Suprapubic skin (tissue), 3 donors: ENCODE measurements at regions not wholly inside any gene's neighbourhood (a gene's known extent, or its start where the extent isn't known, plus 50 kb on each side); places are given as distances from the start of the nearest gene placed in this dataset.

ENCODE experiments used
- POLR2AphosphoS5 ChIP-seq, 3 donors: sonication (generic); formaldehyde crosslinking; IDR thresholded peaks; one replicate each; pipeline ENCODE4 v1.6.1; 2017; ENCODE audit warnings: antibody characterized with exemption in 3 of 3
- TF ChIP-seq, protein P1 (sequence below), 2 donors: fragments of 200-600 bp in 1 of 2; fragments of 450-650 bp in 1 of 2; sonication (generic) in 1 of 2; IDR thresholded peaks; one replicate each; pipeline ENCODE4 v1.5.1; 2016 to 2019; ENCODE audit warnings: antibody characterized with exemption in 2 of 2, mild to moderate bottlenecking in 1 of 2, moderate library complexity in 1 of 2

DNA sequence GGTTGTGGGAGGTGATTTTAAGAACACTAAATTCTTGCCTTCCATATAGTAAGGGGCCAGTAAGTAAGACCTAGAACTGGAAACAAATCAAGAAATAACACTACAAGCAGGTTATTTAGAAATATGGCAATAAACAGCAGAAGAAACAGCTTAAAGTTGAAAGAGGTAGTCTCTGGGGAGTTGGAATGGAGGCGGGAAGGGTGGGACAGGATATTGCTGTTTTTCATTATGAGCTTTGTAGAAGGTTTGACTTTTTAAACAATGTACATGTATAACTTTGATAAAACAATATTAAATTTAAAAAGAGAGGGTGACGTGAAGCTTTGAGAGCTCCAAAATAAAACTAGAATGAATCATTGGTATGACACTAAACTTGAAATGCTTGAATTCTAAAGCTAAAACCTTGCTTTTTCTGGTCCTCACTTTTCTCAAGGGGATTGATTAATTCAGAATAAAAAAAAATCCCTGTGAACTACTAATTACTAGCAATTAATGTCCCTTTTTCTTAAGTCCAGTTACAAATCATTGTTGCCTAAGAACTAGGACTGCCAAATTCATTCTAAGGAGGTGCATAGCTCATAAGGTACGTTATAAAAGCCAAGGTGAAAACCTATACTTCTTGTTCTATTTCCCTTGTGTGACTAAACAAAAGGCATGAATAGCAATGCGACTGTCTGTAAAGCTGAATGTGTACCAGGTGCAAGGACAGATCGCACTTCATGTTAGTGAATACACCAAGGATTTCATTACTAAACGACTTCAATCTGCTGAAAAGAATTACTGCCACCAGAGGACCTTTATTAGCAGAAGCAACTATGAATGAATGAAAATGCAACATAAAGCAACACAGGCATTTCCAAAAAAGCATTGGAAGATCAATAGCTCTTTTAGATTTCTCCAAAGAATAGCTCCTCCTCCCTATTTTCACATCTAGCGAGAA, 177.5 kb downstream of the RBM43 start:
- no peak for TF ChIP-seq POLR2AphosphoS5 (IDR thresholded peaks at IDR 0.05)
- TF ChIP-seq, protein P1, sequence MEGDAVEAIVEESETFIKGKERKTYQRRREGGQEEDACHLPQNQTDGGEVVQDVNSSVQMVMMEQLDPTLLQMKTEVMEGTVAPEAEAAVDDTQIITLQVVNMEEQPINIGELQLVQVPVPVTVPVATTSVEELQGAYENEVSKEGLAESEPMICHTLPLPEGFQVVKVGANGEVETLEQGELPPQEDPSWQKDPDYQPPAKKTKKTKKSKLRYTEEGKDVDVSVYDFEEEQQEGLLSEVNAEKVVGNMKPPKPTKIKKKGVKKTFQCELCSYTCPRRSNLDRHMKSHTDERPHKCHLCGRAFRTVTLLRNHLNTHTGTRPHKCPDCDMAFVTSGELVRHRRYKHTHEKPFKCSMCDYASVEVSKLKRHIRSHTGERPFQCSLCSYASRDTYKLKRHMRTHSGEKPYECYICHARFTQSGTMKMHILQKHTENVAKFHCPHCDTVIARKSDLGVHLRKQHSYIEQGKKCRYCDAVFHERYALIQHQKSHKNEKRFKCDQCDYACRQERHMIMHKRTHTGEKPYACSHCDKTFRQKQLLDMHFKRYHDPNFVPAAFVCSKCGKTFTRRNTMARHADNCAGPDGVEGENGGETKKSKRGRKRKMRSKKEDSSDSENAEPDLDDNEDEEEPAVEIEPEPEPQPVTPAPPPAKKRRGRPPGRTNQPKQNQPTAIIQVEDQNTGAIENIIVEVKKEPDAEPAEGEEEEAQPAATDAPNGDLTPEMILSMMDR (IDR thresholded peaks at IDR 0.05), result no peak
